GM10266 (cell line): ENCODE measurements at regions not wholly inside any gene's neighbourhood (a gene's known extent, or its start where the extent isn't known, plus 50 kb on each side); places are given as distances from the start of the nearest gene placed in this dataset.
"Not testable (repeated sequence)": the region's sequence is repeated elsewhere in the genome, so short reads cannot be mapped to it uniquely, and the experiment has no call there.

Source experiments
- DNase-seq: peaks from one replicate; pipeline ENCODE4 v3.0.0; 2012; ENCODE audit errors: extremely low spot score
- TF ChIP-seq, protein P1 (sequence below): IDR thresholded peaks from 2 replicates; pipeline ENCODE4 v1.5.1; 2012; ENCODE audit warnings: mild to moderate bottlenecking, low read depth; ENCODE audit not compliant: control insufficient read depth, insufficient read depth; ENCODE audit errors: missing control alignments

DNA sequence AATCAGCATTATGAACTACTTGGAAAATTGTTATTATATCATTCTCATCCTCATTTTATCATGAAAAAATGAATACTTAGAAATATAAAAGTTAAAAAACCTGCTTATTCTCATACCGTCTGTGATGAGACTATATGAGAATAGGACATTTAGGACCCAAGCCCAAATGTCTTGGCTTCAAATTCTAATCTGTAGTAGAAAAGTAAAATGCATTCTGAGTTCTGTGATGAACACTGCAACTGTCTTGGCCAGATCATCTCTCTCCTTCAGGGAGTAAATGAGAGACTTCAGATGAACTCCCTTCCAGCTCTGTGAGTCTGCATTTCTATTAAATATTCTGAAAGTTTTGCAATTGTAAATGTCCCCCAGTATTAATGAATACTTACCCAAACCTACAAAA, 940.7 kb upstream of the KLHL29 start:
- DNase-seq: no peak
- TF ChIP-seq, protein P1, sequence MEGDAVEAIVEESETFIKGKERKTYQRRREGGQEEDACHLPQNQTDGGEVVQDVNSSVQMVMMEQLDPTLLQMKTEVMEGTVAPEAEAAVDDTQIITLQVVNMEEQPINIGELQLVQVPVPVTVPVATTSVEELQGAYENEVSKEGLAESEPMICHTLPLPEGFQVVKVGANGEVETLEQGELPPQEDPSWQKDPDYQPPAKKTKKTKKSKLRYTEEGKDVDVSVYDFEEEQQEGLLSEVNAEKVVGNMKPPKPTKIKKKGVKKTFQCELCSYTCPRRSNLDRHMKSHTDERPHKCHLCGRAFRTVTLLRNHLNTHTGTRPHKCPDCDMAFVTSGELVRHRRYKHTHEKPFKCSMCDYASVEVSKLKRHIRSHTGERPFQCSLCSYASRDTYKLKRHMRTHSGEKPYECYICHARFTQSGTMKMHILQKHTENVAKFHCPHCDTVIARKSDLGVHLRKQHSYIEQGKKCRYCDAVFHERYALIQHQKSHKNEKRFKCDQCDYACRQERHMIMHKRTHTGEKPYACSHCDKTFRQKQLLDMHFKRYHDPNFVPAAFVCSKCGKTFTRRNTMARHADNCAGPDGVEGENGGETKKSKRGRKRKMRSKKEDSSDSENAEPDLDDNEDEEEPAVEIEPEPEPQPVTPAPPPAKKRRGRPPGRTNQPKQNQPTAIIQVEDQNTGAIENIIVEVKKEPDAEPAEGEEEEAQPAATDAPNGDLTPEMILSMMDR: no peak

DNA sequence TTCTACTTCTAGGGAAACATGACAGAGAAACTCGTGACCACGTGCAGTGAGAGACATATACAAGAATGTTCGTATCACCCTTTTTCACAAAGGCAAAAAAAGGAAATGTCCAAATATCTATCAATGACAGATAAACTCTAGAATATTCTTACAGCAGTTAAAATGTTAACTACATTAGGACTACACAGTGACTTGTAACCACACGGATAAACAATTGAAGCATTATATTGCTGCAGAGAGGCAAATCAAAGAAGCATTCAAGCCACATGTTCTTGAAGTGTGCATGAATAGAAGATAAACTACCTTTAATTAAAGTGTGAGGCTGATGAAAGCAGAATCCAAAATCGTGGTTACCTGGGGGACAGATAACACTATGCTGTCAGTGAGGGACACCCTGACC, 935.3 kb upstream of the KLHL29 start:
- TF ChIP-seq, protein P1: no peak
- no peak for DNase-seq

DNA sequence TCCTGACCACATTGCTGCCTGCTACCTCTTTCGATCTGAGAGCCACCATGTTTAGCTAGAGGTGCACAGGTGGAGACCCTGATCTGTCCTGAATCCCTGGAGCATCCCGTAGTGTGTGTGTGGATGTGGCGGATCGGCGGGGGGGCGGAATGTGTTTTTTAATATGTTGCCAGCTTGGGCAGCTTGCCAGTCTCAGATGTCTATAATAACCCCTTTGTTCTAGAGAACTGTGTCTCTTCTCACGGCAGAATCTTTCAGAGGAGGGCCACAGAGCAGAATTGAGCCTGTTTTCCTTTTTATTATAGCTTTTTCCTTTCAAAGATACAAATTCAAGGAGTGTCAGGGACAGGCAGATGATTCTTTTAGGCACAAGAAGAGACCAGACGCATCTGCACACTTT, 934.1 kb upstream of the KLHL29 start:
- DNase-seq: no peak
- TF ChIP-seq, protein P1: no peak

DNA sequence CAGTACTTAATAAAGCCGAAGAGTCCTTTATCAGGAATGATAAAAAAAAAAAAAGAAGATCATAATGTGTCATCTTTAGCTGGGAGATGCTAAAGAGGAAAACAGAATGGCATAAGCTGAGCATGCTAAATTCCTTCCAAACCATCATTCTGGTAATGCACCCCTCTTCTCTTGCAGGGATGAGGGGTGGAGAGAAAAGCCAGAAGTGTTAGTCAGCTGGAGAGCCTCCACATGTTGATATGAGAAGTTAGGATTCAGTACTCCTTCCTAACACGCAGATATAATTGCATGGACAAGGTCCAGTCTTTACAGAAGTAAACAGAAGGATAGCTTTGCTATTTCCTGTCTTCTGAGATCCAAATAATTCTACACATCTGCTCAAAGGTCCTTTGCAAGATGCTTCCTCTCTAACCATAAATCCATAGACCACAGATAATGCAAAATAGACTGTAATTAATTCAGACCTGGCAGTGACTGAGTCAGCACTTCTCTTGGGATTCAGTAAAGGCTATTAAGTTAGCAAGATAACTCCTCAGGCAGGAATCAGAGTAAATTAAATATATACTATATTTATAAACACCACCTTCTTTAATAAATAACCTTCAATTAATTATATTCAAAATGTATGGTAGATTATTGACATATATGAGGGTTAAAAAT, 930.0 kb upstream of the KLHL29 start:
- TF ChIP-seq, protein P1: no peak
- DNase-seq: no peak

DNA sequence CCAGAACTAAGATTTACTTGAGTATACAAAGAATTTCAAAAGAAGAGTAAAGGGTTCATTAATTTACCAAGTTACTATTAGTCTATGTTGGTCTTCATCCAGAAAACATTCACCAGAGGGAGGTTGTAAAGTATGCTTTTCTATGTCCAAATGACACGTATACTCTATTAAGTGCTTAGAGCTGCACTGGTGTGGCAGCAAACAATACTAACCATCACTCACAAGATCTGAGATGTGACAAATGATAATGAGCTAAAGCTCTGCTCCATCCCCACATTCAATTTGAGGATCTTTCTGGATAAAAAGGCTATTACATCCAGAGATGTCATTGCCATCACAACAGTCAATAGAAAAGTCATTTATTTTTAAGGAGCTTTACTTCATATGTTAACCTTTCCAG, 926.5 kb upstream of the KLHL29 start:
- TF ChIP-seq, protein P1: no peak
- no peak for DNase-seq

DNA sequence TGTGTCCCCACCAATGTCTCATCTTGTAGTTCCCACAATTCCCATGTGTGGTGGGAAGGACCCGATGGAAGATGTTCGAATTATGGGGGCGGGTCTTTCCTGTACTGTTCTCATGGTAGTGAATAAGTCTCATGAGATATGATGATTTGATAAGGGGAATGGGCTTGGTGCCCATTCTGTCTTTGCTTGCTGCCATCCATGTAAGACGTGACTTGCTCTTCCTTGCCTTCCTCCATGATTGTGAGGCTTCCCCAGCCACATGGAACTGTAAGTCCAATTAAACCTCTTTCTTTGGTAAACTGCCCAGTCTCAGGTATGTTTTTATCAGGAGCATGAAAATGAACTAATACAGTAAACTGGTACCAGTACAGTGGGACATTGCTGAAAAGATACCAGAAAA, 909.9 kb upstream of the KLHL29 start:
- DNase-seq: not testable (repeated sequence)

DNA sequence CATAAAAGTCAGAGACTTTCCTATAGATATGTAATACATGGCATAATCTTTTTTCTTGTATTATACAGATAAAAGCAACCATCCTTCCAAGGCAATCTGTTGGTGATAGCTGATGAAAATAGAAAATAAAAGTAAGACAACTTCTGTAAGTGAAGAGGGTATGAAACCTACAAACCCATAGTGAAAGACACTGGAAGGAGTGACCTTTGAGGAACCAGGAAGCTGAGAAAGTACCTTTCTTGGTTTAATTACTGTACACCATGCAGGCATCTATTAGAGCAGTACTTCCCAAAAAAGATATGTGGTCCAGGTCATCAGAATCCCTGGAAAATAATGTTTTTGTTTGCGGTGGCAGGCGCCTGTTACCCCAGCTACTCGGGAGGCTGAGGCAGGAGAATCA, 906.6 kb upstream of the KLHL29 start:
- TF ChIP-seq, protein P1: no peak
- no peak for DNase-seq
